H1 (cell line): ENCODE measurements at regions not wholly inside any gene's neighbourhood (a gene's known extent, or its start where the extent isn't known, plus 50 kb on each side); places are given as distances from the start of the nearest gene placed in this dataset.

Experiments used
- ATF3 ChIP-seq: IDR thresholded peaks from 2 replicates; pipeline ENCODE4 v1.6.1; 2011; ENCODE audit warnings: low read depth, mild to moderate bottlenecking, low read length; ENCODE audit not compliant: insufficient read depth
- EZH2 ChIP-seq: fragments of 200-600 bp; sonication (generic); IDR thresholded peaks from 2 replicates; pipeline ENCODE4 v1.7.1; 2012; ENCODE audit warnings: low read depth, mild to moderate bottlenecking, moderate library complexity, low read length, inconsistent platforms; ENCODE audit not compliant: severe bottlenecking
- FOSL1 ChIP-seq: IDR thresholded peaks from 2 replicates; pipeline ENCODE4 v1.6.1; 2011; ENCODE audit warnings: mild to moderate bottlenecking, low read depth, low read length, moderate library complexity; ENCODE audit not compliant: insufficient read depth
- SP1 ChIP-seq: IDR thresholded peaks from 2 replicates; pipeline ENCODE4 v1.6.1; 2011; ENCODE audit warnings: low read depth, low read length

GRCh38 chr19:28049875-28050274 is 1163.1 kb downstream of the UQCRFS1 start (continued):
- no peak for TF ChIP-seq ATF3
- TF ChIP-seq FOSL1, result no peak
- no peak for TF ChIP-seq SP1
- TF ChIP-seq EZH2, result no peak
